WERI-Rb-1 (cell line): ENCODE measurements at regions not wholly inside any gene's neighbourhood (a gene's known extent, or its start where the extent isn't known, plus 50 kb on each side); places are given as distances from the start of the nearest gene placed in this dataset.

ENCODE experiments used
- DNase-seq: peaks from one replicate; pipeline ENCODE4 v3.0.0-alpha.2; 2020
- H3K27ac ChIP-seq: fragments of 250-450 bp; sonication (Bioruptor Pico); 2 replicates; pipeline ENCODE4 v1.5.1; 2020; ENCODE audit warnings: mild to moderate bottlenecking, moderate library complexity
- H3K27me3 ChIP-seq: fragments of 250-450 bp; sonication (Bioruptor Pico); 2 replicates; pipeline ENCODE4 v1.5.1; 2021; ENCODE audit warnings: mild to moderate bottlenecking, low read depth, moderate library complexity; ENCODE audit not compliant: insufficient read depth, severe bottlenecking
- H3K36me3 ChIP-seq: fragments of 250-450 bp; sonication (Bioruptor Pico); 2 replicates; pipeline ENCODE4 v1.5.1; 2020; ENCODE audit warnings: mild to moderate bottlenecking, moderate library complexity
- H3K4me3 ChIP-seq: 2 replicates; pipeline ENCODE4 v1.5.1; 2011; ENCODE audit warnings: low read depth, mild to moderate bottlenecking, control low read depth, low read length
- H3K9me3 ChIP-seq: fragments of 250-450 bp; sonication (Bioruptor Pico); 2 replicates; pipeline ENCODE4 v1.5.1; 2021; ENCODE audit warnings: mild to moderate bottlenecking, moderate library complexity; ENCODE audit not compliant: severe bottlenecking
- TF ChIP-seq, protein P1 (sequence below): IDR thresholded peaks from 2 replicates; pipeline ENCODE4 v1.5.1; 2011; ENCODE audit warnings: low read depth, mild to moderate bottlenecking, control low read depth, inconsistent platforms, low read length

DNA sequence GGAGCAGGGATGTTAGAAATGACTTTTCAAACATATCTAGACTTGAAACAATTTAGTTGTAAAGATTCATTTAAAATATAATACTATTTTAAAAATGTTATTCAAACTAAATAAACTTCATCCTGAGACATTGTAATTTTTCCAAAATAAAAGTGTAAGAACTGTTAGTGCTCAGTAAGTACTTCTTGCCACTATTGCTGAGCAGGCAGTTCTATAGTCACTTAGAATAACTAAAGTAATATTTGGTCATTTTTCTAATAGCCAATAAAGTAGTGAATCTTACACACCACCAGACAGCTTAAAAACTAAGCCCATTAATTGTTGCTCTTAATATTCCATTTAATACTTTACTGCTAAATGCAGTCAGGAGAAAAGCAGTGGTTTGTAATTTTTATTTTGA lies 1120.0 kb upstream of the CDH10 start:
- no peak for DNase-seq
- Histone ChIP-seq H3K36me3 (no peaks in the 10 kb centered on the region), H3K27ac (no peak overlapping the region), H3K9me3 (peaks cover 2% of the 10 kb centered on the region), H3K4me3 (no peak overlapping the region), H3K27me3 (no peaks in the 10 kb centered on the region)
- TF ChIP-seq, protein P1, sequence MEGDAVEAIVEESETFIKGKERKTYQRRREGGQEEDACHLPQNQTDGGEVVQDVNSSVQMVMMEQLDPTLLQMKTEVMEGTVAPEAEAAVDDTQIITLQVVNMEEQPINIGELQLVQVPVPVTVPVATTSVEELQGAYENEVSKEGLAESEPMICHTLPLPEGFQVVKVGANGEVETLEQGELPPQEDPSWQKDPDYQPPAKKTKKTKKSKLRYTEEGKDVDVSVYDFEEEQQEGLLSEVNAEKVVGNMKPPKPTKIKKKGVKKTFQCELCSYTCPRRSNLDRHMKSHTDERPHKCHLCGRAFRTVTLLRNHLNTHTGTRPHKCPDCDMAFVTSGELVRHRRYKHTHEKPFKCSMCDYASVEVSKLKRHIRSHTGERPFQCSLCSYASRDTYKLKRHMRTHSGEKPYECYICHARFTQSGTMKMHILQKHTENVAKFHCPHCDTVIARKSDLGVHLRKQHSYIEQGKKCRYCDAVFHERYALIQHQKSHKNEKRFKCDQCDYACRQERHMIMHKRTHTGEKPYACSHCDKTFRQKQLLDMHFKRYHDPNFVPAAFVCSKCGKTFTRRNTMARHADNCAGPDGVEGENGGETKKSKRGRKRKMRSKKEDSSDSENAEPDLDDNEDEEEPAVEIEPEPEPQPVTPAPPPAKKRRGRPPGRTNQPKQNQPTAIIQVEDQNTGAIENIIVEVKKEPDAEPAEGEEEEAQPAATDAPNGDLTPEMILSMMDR, result no peak

DNA sequence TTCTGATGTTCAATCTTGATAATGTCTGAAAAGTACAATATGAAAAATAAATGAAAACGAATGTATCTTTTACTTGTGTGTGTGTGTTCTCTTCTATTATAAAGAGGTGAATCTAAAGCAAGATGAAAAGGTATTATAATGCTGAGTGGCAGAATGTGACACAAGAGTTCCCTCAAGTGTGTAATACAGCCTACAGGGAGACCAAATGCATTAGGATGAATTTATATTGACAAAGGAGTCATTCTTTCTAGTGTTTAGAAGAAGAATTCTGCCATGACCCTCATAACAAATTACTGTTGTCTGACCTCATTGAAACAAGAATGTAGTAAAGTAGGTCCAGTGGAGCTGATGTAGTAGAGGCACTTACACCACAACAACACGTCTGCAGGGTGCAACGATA lies 1119.0 kb upstream of the CDH10 start:
- Histone ChIP-seq H3K4me3 (no peak overlapping the region), H3K27ac (no peak overlapping the region), H3K9me3 (peaks cover 2% of the 10 kb centered on the region), H3K27me3 (no peaks in the 10 kb centered on the region), H3K36me3 (no peaks in the 10 kb centered on the region)
- DNase-seq, result no peak
- TF ChIP-seq, protein P1, result no peak

DNA sequence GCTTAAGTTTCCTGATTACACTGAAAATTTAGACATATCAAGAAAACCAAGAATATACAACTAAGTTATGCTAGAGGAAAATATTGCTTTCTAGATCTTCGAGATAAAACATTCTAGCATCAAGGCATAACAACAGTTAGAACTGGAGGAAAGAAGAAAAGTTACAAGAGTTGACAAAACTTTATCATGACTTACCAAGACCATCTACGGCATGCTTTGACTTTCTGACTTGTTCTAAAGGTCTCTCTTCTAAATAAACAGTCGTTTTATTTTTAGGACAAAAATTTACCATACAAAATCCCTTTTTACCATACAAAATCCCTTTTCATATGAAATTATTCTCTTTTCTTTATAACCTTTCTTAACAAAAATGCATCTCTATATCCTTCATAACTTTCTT lies 1110.1 kb upstream of the CDH10 start:
- no peak overlapping the region for H3K27ac ChIP-seq
- no peak for DNase-seq
- H3K36me3 ChIP-seq, result no peaks in the 10 kb centered on the region
- TF ChIP-seq, protein P1, result no peak
- no peaks in the 10 kb centered on the region for H3K27me3 ChIP-seq
- H3K9me3 ChIP-seq, result peaks cover 9% of the 10 kb centered on the region
- no peak overlapping the region for H3K4me3 ChIP-seq

DNA sequence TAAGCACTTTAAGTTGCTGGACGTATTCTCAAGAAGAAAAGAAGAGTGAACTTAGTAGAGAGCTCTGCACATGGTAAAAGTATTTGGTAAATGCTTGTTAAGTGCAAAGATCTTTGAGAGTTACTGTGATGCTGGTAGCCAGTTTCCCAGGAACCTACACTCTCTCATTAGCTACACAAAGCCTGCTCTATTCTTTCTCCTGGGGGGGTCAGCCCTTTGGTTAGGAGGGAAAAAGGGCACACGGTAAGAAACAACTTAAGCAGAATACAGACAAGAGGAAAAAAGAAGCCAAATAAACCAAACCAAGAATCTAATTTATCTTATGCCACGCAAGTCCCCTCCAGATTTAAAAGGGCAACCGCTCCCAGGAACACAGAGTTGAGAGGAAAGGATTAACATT lies 1100.1 kb upstream of the CDH10 start:
- no peak for DNase-seq
- no peak overlapping the region for H3K27ac ChIP-seq
- H3K9me3 ChIP-seq, result no peaks in the 10 kb centered on the region
- H3K4me3 ChIP-seq, result no peak overlapping the region
- TF ChIP-seq, protein P1, result no peak
- no peaks in the 10 kb centered on the region for H3K27me3 ChIP-seq
- no peaks in the 10 kb centered on the region for H3K36me3 ChIP-seq

DNA sequence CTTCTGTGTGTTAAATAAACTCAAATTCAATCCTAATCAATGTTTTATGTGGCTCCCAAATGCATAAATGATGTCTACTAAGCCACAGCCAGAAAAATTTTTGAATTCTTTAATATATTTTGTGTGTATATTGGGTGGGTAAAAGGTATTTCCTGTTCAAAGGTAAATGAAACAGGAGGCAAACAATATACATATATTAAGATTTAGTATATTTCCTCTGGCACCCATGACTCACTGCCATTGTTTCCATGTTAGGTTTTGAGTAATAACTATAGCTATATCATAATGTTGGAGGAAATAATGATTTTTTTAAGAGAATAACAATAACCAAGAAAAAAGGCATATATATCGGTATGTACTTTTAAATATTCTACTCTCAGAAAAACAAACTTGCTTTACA lies 1071.9 kb upstream of the CDH10 start:
- TF ChIP-seq, protein P1, result no peak
- no peaks in the 10 kb centered on the region for H3K36me3 ChIP-seq
- no peaks in the 10 kb centered on the region for H3K27me3 ChIP-seq

DNA sequence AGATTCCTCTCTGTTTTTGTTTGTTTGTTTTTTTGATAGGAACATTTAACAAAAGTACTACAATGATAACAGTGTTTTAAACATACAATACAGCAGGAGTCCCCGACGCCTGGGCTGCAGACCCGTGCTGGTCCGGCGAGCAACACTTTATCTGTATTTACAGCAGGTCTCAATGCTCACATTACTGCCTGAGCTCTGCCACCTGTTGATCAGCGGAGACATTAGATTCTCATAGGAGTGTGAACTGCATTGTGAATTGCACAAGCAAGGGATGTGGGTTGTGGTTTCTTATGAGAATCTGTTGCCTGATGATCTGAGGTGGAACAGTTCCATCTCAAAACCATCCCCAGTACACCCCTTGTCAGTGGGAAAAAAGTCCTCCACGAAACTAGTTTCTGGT lies 1068.5 kb upstream of the CDH10 start:
- DNase-seq, result no peak
- H3K27ac ChIP-seq, result no peak overlapping the region

More for the DNA sequence above, 1071.9 kb upstream of the CDH10 start:
- no peak for DNase-seq
- Histone ChIP-seq H3K4me3 (no peak overlapping the region), H3K27ac (no peak overlapping the region), H3K9me3 (no peaks in the 10 kb centered on the region)

More for the DNA sequence above, 1068.5 kb upstream of the CDH10 start:
- Histone ChIP-seq H3K27me3 (no peaks in the 10 kb centered on the region), H3K9me3 (no peaks in the 10 kb centered on the region), H3K36me3 (no peaks in the 10 kb centered on the region), H3K4me3 (no peak overlapping the region)
- TF ChIP-seq, protein P1, result no peak
